Activated CD4-positive, alpha-beta T cell treated with anti-CD3 and anti-CD28 coated beads, Interleukin-2, amount 10 ng/mL, durations not matched to agents 7 days and 5 days (primary cell): ENCODE measurements at regions not wholly inside any gene's neighbourhood (a gene's known extent, or its start where the extent isn't known, plus 50 kb on each side); places are given as distances from the start of the nearest gene placed in this dataset.

Experiments
- CTCF ChIA-PET: fragments of 350-600 bp; sonication (Branson Sonifier 250); formaldehyde crosslinking; loops from one replicate; lab custom pipeline; 2021; ENCODE audit warnings: antibody characterized with exemption; lab: Charles Lee
- POLR2A ChIA-PET: fragments of 350-600 bp; sonication (Branson Sonifier 250); formaldehyde crosslinking; loops from one replicate; lab custom pipeline; 2021; ENCODE audit warnings: antibody characterized with exemption; lab: Charles Lee
- DNase-seq: peaks from one replicate; pipeline ENCODE4 v3.0.0-alpha.2; 2020
- H3K27ac Mint-ChIP-seq: one replicate; pipeline ENCODE4 v1.8.0; 2021; ENCODE audit warnings: mild to moderate bottlenecking, moderate library complexity, mixed read lengths
- H3K27me3 Mint-ChIP-seq: one replicate; pipeline ENCODE4 v1.8.0; 2021; ENCODE audit warnings: mixed read lengths
- H3K36me3 Mint-ChIP-seq: one replicate; pipeline ENCODE4 v1.8.0; 2021; ENCODE audit warnings: low read depth, mixed read lengths
- H3K4me1 Mint-ChIP-seq: one replicate; pipeline ENCODE4 v1.8.0; 2021; ENCODE audit warnings: mixed read lengths
- H3K4me3 Mint-ChIP-seq: one replicate; pipeline ENCODE4 v1.8.0; 2021; ENCODE audit warnings: mild to moderate bottlenecking, moderate library complexity, mixed read lengths
- H3K9me3 Mint-ChIP-seq: one replicate; pipeline ENCODE4 v1.8.0; 2021; ENCODE audit warnings: mixed read lengths

DNA sequence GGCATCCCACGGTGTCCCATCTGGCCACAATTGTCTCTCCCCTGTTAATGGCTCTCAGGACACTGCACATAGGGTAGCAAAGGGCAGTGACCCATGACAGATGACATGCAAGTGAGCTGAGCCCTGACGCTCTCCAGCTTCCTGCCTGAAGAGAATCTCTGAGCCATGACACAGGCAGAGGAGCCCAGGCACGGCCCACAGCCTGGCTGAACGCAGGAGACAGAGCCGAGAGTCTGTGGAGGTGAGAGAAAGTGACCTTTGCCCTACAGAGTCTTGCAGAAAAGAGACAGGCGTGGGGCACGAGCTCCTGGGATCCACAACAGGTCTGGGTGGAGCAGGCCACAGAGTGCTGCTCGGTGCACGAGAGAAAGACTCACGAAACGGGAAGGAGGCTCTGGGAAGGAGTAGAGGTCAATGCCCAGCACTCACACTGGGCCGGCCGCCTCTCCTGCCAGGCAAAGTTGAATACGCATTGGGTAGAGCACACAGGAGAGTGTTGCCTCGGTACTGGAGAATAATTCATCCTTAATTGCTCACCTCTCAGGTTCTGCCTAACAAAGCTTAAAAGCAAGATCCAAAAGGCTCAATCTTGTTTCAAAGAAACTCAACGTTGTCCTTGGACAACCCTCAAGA is 90.3 kb downstream of the MRPL36 start:
- H3K36me3 Mint-ChIP-seq = no peaks in the 10 kb centered on the region
- peak overlapping the region; percentile 30 for H3K4me3 Mint-ChIP-seq
- POLR2A ChIA-PET = no interaction called here
- CTCF ChIA-PET = interaction anchor here (1.1 kb wide), 1 partner anchor 56 kb away, joined by 3 read pairs; no protein-coding TSS in a partner anchor
- peak overlapping the region; percentile 9 for H3K27ac Mint-ChIP-seq
- peaks cover 17% of the 10 kb centered on the region for H3K27me3 Mint-ChIP-seq
- H3K4me1 Mint-ChIP-seq = peaks cover 9% of the 10 kb centered on the region
- DNase-seq = no peak
- H3K9me3 Mint-ChIP-seq = no peaks in the 10 kb centered on the region

DNA sequence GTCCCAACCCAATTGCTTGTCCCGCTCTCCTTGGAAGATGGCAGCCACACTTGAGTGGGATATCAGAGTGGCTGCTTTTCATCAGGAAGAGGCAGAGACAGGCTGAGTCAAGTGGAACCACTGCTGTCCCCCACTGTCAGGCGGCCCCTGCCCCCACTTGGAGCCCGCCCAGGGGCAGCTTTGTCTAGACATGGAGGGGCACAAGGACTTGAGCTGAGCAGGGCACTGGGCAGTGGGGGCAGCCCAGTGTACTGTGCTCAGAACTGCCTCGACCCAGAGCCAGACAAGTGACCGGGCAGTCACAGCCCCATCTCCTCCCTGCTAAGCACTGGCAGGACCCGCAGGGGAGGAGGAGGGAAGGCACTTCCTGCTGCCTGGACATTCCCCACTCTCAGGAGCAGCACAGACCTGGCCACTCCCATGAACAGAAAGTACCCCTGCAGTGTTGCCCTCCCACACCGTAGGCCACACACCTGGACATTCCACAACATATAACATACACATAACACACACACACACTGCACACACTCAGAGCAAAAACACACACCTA is 91.0 kb downstream of the MRPL36 start:
- ChIA-PET CTCF (interaction anchor here (1.1 kb wide), 1 partner anchor 55 kb away, joined by 3 read pairs; no protein-coding TSS in a partner anchor), POLR2A (no interaction called here)
- Mint-ChIP-seq H3K36me3 (no peaks in the 10 kb centered on the region), H3K4me3 (no peak overlapping the region), H3K9me3 (no peaks in the 10 kb centered on the region), H3K27ac (no peak overlapping the region), H3K27me3 (peaks cover 17% of the 10 kb centered on the region), H3K4me1 (peaks cover 9% of the 10 kb centered on the region)
- no peak for DNase-seq

DNA sequence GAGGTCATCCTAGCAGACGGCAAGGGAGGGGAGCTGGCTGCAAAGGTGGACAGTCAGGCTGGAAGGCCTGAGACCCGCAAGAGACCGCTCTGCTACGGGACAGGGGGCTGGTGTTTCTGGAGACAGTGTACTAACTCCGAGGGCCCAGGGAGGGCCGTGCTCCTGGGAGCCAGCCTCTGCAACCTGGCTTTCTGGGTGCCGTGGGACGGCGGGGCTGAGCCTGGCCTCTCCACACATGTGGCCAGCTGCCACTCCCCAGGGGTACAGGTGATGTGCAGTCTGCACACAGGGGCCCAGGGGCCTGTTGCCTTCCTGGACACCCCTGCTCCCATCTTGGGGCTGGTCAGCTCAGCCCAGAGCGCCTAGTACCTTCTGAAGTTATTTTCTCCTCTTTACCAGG is 92.2 kb downstream of the MRPL36 start:
- POLR2A ChIA-PET = no interaction called here
- Mint-ChIP-seq H3K27me3 (peaks cover 17% of the 10 kb centered on the region), H3K4me1 (peaks cover 9% of the 10 kb centered on the region), H3K27ac (no peak overlapping the region), H3K4me3 (no peak overlapping the region), H3K36me3 (no peaks in the 10 kb centered on the region), H3K9me3 (no peaks in the 10 kb centered on the region)
- DNase-seq = no peak
- CTCF ChIA-PET = no interaction called here

DNA sequence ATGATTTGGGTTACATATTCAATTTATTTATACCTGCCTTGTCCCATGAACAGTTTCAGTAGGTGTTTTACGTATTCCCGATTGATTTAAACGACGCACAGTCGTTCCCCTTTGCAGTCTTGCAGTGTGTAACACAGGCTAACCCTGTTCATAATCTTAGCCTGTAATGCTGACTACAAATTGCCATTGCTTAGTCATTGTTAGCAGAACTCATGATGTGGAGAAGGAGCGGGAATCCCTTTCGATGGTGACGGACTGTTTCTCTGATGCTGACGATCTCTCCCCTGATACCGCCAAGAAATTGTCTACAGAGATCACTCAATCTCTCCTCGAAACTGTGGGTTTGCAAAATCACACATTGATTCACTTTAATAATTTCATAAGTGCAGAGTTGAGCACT is 93.2 kb downstream of the MRPL36 start:
- ChIA-PET CTCF (no interaction called here), POLR2A (no interaction called here)
- Mint-ChIP-seq H3K4me3 (no peak overlapping the region), H3K27ac (no peak overlapping the region), H3K9me3 (no peaks in the 10 kb centered on the region), H3K4me1 (peaks cover 9% of the 10 kb centered on the region), H3K27me3 (peaks cover 17% of the 10 kb centered on the region), H3K36me3 (no peaks in the 10 kb centered on the region)
- DNase-seq = no peak

DNA sequence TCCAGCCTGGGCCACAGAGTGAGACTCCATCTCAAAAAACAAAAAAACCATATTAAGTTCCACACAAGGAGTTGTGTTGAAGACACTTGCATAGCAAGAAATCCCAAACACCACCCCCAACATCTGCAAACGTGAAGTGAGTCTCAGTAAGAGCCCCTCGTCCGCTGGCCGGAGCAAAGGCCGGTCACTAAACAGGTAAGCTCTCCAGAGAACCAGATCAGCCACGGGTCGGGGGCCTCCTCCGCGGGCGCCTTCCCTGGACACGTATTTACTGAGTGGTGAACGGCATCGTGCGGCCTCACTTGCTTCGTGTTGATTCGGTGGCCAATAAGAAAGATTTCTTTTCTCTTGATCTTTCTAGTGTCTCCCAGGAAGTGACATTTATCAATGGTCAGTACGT is 93.6 kb downstream of the MRPL36 start:
- CTCF ChIA-PET = no interaction called here
- Mint-ChIP-seq H3K27ac (no peak overlapping the region), H3K4me1 (peaks cover 9% of the 10 kb centered on the region), H3K27me3 (peaks cover 15% of the 10 kb centered on the region), H3K4me3 (no peak overlapping the region), H3K9me3 (no peaks in the 10 kb centered on the region), H3K36me3 (no peaks in the 10 kb centered on the region)
- DNase-seq = no peak
- POLR2A ChIA-PET = no interaction called here

DNA sequence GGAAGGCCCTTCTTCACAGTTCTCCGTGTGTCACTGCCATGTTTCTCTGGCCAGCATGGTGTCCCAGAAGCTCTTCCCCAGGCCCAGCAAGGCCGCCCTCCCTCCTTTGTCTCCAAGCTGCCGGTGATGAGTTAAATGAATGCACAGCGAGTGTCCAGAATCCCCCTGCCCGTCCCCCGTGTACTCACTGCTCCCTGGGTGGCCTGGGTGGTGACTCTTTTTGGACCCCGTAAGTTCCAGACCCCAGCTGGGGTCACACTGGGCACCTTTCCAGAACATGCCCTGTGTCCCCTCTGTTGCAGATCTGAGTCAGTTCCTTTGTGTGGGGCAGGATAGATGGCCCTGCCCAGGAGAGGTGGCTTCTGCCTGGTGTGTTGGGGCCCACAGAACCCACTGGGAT is 95.0 kb downstream of the MRPL36 start:
- Mint-ChIP-seq H3K4me3 (no peak overlapping the region), H3K9me3 (no peaks in the 10 kb centered on the region), H3K4me1 (peaks cover 7% of the 10 kb centered on the region), H3K27ac (no peak overlapping the region), H3K36me3 (no peaks in the 10 kb centered on the region), H3K27me3 (peaks cover 16% of the 10 kb centered on the region)
- no peak for DNase-seq
- CTCF ChIA-PET = no interaction called here
- POLR2A ChIA-PET = no interaction called here

DNA sequence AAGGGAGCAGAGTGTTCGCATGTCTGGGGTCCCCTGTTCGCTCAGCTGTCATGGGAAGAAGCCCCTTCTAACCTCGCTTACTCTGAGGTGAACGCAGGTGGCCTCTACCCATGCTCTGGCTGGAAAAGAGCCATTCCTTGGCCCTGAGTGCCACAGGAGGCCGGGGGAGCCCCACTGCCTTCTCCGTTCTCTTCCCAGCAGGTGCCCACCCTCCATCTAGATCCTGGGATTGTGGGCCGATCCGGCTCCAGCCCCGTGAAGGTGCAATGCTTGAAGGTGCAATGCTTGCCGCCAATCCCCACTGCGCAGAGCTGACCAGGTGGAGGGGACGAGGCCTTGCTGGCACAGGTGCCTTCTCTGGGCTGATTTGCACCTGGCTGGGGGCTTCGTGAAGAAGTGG is 95.4 kb downstream of the MRPL36 start:
- no peak overlapping the region for H3K4me3 Mint-ChIP-seq
- H3K27me3 Mint-ChIP-seq = peaks cover 12% of the 10 kb centered on the region
- H3K4me1 Mint-ChIP-seq = peaks cover 3% of the 10 kb centered on the region
- POLR2A ChIA-PET = no interaction called here
- DNase-seq = no peak
- H3K27ac Mint-ChIP-seq = no peak overlapping the region
- no peaks in the 10 kb centered on the region for H3K9me3 Mint-ChIP-seq
- H3K36me3 Mint-ChIP-seq = no peaks in the 10 kb centered on the region
- CTCF ChIA-PET = no interaction called here

DNA sequence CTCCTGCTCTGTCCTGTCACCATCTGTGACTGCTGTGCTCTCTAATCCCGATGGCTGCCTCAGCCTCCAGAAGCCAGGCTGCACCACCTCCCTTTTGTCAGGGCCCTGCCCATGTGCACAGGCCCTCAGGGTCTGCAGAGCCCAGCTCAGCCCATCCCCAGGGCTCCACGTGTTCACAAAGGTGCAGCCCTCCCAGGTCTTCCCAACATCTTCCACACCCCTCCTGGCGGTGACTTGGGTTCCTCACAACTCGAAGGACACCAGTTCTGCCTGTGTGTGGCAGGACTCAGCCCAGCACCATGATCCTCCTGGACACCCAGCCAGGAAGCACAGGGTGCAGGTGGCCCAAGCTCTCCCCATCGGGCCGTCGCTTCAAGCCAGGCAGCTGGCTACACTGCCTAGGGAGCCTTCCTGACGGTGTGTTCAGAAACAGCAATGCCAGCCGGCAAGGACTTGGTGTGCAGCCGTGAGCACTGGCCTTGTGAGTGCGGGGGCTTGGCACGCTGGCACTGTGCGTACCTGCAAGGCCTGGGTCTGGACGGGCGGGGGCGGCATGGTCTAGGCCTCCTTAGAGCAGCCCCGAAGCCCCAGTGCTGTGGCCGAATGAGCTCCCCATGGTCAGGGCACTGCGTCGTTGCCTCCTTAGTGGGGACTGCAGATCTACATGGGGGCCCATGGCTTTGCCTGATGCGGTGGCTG is 96.1 kb downstream of the MRPL36 start:
- no peak overlapping the region for H3K4me3 Mint-ChIP-seq
- CTCF ChIA-PET = no interaction called here
- no peaks in the 10 kb centered on the region for H3K4me1 Mint-ChIP-seq

DNA sequence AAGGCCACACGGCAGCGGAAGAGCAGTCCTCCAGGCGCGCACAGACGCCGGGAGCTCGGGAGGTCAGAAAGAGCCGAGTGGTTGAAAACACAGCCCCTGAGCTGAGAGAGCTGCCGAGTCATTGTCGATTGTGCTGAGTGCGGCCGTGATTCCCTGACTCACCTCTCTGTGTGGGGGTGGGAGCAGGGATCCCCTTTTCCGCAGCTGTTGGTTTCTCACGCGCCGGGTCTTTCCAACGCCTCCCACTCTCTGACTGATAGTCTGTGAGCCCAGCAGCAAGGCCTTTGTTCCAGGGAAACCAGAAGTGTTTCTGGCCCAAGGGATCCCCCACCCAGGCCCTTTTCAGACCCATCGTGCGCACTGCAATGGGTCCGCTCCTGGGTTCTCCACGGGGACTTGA is 97.3 kb downstream of the MRPL36 start:
- POLR2A ChIA-PET = no interaction called here
- Mint-ChIP-seq H3K4me1 (no peaks in the 10 kb centered on the region), H3K27ac (no peak overlapping the region), H3K4me3 (no peak overlapping the region), H3K36me3 (no peaks in the 10 kb centered on the region), H3K9me3 (no peaks in the 10 kb centered on the region), H3K27me3 (peaks cover 3% of the 10 kb centered on the region)
- CTCF ChIA-PET = no interaction called here
- no peak for DNase-seq

More for the DNA sequence above, 96.1 kb downstream of the MRPL36 start:
- Mint-ChIP-seq H3K27me3 (peaks cover 7% of the 10 kb centered on the region), H3K27ac (no peak overlapping the region), H3K9me3 (no peaks in the 10 kb centered on the region), H3K36me3 (no peaks in the 10 kb centered on the region)
- no peak for DNase-seq
- POLR2A ChIA-PET = no interaction called here

DNA sequence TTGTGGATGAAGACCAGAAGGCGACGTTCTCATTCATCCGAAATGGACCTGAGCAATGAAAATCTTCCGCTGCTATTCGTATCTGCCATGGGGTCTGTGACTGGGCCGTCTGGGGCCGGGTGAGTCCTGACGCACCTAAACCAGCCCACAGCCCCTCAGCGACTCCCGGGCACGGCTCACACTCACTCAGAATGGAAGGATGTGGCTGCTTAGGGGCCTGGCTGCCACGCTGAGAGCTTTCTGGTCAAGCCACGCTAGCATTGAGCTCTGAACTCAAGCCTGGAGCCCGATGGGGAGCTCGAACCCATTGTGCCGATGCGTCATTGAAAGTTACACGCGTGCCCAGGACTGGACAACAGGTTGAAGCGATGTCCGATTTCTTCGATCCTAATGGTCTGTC is 97.8 kb downstream of the MRPL36 start:
- no peak for DNase-seq
- Mint-ChIP-seq H3K27ac (no peak overlapping the region), H3K4me3 (no peak overlapping the region), H3K36me3 (no peaks in the 10 kb centered on the region), H3K27me3 (peaks cover 4% of the 10 kb centered on the region), H3K4me1 (no peaks in the 10 kb centered on the region), H3K9me3 (no peaks in the 10 kb centered on the region)
- CTCF ChIA-PET = interaction anchor here (1.3 kb wide), 1 partner anchor 30 kb away, joined by 5 read pairs; no protein-coding TSS in a partner anchor
- POLR2A ChIA-PET = no interaction called here

DNA sequence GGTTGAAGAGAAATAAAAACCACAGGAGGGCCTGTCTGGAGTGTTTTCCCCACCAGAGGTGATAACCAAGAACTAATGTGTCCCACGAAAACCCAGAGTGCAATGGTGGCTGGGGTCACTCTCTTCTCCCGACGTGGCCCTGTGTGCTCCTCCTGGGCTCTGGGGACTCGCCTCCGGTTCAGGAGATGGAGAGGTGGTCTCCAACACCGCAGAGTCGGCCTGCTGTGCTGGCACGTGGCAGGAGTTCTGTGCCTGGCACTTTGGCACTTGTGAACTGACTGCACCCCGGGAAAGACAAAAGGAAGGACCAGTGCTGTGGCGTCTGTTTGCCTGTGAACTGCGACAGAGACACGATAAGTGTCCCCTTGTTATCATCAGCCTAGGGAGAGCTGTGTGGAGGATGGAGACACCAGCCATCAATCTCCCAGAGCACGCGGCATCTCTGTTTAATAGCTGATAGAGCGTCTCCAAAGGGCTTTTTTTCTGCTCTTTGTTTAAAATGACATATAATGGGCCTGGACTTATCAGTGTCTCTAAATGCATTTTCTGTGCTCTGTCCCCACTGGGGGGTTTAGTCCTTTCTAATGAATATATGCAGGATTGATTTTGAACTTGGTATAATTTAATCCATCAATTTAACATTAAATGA is 98.3 kb downstream of the MRPL36 start:
- Mint-ChIP-seq H3K9me3 (no peaks in the 10 kb centered on the region), H3K27me3 (peaks cover 9% of the 10 kb centered on the region), H3K27ac (no peak overlapping the region), H3K4me3 (no peak overlapping the region), H3K4me1 (no peaks in the 10 kb centered on the region), H3K36me3 (no peaks in the 10 kb centered on the region)
- POLR2A ChIA-PET = interaction anchor here (0.6 kb wide), 1 partner anchor 154 kb away, joined by 4 read pairs; no protein-coding TSS in a partner anchor
- CTCF ChIA-PET = interaction anchor here (1.3 kb wide), 1 partner anchor 29 kb away, joined by 5 read pairs; no protein-coding TSS in a partner anchor
- no peak for DNase-seq

DNA sequence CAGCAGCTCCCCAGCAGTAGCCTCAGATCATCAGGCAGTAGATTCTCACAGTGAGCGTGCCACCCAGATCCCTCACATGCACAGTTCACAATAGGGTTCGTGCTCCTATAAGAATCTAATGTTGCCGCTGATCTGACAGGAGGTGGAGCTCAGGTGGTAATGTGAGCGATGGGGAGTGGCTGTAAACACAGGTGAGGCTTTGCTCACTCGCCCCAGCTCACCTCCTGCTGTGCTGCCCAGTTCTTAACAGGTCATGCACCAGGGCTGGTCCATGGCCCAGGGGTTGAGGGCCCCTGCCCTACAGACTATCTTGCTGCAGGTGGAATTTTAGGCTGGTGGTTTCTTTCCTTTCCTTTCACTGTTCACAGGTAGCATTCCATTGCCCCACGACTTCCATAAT is 100.2 kb downstream of the MRPL36 start:
- no peak for DNase-seq
- CTCF ChIA-PET = no interaction called here
- POLR2A ChIA-PET = no interaction called here
- Mint-ChIP-seq H3K36me3 (no peaks in the 10 kb centered on the region), H3K9me3 (no peaks in the 10 kb centered on the region), H3K4me3 (no peak overlapping the region), H3K27ac (no peak overlapping the region), H3K27me3 (peaks cover 16% of the 10 kb centered on the region), H3K4me1 (peaks cover 2% of the 10 kb centered on the region)
